ENCODE measurements at regions not wholly inside any gene's neighbourhood (a gene's known extent, or its start where the extent isn't known, plus 50 kb on each side); places are given as distances from the start of the nearest gene placed in this dataset.

DNA sequence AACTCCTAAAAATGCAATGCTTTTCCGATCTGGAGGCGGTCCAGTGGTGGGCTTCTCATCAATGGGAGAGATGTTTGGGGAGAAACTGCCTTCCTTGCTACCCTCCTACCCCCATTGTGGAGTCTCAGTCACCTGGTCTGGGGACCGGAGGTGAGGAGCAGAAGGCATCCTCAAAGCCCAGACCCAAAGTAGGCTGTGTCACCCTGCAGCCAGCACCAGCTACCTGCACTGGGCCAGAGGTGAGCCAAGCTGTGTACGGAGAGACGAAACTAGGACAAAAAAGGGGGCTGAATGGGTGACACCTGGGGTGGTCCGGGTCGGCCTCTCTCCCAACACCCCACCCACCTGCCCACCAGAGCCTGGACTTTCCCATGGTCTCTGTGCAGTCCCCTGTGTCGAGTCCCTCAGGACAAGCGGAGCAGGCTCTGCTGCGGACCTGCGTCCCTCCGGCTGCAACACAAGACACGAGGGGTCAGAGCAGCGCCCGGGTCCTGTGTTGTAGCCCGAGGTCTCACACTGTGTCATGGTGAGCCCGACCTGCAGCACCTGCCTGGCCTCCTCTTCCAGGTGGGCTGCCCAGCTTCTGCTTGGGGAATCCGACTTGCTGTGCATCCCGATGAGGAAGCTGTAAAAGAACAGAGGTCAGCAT is 68.0 kb upstream of the RMP24 start:
- TF ChIP-seq CTCF (IDR thresholded peaks at IDR 0.05) (no peak), POLR2A (IDR thresholded peaks at IDR 0.05) (no peak)

All from vagina (tissue), 2 donors.